GM19328 (cell line): ENCODE measurements at regions not wholly inside any gene's neighbourhood (a gene's known extent, or its start where the extent isn't known, plus 50 kb on each side); places are given as distances from the start of the nearest gene placed in this dataset.

Experiments used
- ATAC-seq: cut with Tn5 transposase; IDR thresholded peaks from one replicate; pipeline ENCODE4 v1.9.1; 2021; ENCODE audit warnings: mild to moderate bottlenecking, moderate library complexity; ENCODE audit not compliant: unreplicated experiment

DNA sequence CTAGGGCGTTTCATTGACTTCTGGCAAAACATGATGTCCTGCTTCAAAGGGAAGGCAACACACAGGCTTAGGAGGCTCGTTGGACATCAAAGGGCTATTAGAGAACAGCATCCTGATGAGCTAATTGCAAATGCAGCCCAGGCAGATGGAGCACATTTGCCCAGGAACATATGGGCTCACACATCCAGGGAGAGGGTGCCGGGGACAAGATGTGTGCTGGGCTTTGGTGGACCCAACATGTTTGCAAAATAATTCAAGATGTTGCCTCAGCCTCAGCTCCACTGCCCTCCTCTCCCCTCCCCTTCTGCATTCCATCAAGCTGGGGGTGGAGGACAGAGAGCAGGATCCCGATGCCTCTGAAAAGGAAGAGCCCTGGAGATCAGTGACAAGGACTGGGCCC lies 217.1 kb upstream of the ZMIZ1 start:
- no peak for ATAC-seq

GRCh38 chr10:78852466-78853240 lies 216.1 kb upstream of the ZMIZ1 start:
- no peak for ATAC-seq

DNA sequence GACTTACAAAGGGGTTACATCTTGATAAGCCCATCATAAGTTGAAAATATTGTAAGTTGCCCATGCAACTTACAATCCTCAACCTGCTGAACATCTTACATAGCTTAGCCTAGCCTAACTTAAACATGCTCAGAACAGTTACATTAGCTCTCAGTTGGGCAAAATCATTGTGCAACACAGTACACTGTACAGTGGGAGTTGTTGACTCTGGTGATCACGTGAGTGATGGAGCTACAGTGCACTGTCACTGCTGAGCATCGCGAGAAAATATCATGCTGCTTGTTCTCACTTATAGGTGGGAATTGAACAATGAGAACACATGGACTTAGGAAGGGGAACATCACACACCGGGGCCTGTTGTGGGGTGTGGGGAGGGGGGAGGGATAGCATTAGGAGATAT lies 214.9 kb upstream of the ZMIZ1 start:
- ATAC-seq = no peak

- ATAC-seq = no peak
These were observed 212.3 kb upstream of the ZMIZ1 start for GRCh38 chr10:78856421-78856820.

- no peak for ATAC-seq
These were observed 211.6 kb upstream of the ZMIZ1 start for GRCh38 chr10:78857193-78857592.

DNA sequence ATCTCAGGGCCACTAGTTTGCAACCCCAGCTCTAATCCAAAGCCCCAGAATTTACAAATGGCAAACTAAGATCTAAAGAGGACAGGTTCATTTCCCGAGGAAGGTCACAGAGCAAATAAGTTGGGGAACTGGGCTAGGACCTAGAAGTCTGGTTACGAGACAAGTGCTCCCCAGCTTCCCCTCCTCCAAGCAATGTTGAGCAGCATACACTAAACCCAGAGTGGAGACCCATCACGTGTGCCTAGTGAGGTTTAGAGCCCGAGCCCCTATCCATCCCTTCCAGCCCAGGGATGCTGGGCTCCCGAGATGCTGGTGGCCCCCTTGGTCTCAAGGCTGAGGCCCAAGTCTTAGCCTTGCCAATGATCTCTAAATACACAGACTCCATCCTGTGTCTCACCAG lies 209.5 kb upstream of the ZMIZ1 start:
- ATAC-seq = no peak

GRCh38 chr10:78859769-78860168 lies 209.0 kb upstream of the ZMIZ1 start:
- ATAC-seq = no peak

DNA sequence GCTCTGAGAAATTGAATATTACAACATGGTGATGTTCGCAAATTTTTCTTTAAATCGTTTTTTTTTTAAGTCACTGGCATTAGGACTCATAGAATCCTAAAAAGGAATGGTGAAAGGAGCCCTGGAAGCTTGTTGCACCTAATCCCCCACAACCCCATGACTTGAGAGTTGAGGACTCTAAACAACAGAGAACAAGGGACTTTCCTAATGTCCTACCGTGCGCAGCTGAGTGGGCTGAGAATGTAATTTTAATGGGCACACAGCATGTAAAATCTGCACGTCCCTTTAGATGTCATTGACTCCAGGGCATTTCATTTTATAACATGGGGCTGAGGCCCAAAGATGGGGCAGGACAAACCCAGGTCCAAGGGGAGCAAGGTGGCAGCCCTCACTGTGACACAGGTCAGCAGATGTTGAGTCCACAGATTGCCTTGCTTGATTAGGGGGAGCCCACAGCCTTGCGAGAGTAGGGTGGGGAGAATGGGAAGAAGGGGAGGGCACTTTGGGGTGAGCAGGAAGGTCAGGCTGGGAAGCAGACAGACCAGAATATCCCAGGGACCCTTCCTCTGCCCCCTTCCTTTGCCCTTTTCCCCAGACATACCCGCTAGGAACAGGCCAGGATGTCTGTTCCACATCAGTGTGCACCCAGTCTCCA lies 208.4 kb upstream of the ZMIZ1 start:
- no peak for ATAC-seq

GRCh38 chr10:78861529-78862327 lies 207.0 kb upstream of the ZMIZ1 start:
- no peak for ATAC-seq

DNA sequence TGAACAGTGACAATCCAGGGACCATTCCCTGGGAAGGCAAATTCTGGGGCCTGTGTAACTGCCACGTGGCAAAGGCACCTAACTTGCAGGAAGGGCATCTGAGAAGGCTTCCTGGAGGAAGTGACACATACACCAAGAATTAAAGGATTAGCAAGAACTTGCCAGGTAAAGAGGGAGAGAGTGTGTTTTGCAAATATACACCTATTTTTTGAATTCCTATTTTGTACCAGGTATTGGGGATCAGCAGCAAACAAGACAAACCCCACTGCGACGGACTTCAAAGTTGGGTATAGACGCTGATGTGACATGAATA lies 206.5 kb upstream of the ZMIZ1 start:
- ATAC-seq = no peak

DNA sequence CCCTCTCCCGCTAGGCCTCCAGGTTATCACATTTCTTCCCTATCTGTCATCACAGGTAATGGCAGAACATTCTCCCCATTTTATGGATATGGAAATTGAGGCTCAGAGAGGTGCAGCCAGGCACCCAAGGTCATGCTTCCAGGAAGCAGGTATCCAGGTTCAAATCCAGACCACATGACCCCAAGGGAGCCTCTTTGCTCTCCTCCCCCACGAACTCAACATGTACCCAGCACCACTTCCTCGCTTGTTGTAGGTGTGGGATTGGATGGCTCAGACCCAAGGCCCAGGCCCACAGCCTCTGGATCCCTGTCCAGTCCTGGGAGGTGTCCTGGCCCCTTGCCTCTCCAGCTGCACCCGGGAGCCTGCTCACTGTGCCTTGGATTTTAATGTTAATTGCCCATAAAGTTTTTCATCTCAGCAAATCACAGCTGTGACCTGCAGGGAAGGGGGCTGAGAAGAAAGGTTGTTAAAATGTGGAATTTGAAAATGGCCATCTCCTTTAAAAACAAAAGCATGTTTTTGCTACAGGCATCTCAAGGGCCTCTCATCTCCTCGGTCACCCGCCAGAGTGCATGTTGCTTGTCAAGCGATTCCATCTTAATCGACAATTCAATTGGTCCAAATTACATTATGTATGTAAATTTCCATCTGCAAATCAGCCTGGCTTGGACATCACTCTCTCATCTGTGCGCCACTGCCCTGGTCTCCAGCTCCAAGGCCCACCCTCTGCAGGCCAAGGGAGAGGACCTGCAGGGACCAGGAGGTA lies 205.4 kb upstream of the ZMIZ1 start:
- no peak for ATAC-seq

- ATAC-seq = no peak
These were observed 204.9 kb upstream of the ZMIZ1 start for GRCh38 chr10:78863906-78864239.

DNA sequence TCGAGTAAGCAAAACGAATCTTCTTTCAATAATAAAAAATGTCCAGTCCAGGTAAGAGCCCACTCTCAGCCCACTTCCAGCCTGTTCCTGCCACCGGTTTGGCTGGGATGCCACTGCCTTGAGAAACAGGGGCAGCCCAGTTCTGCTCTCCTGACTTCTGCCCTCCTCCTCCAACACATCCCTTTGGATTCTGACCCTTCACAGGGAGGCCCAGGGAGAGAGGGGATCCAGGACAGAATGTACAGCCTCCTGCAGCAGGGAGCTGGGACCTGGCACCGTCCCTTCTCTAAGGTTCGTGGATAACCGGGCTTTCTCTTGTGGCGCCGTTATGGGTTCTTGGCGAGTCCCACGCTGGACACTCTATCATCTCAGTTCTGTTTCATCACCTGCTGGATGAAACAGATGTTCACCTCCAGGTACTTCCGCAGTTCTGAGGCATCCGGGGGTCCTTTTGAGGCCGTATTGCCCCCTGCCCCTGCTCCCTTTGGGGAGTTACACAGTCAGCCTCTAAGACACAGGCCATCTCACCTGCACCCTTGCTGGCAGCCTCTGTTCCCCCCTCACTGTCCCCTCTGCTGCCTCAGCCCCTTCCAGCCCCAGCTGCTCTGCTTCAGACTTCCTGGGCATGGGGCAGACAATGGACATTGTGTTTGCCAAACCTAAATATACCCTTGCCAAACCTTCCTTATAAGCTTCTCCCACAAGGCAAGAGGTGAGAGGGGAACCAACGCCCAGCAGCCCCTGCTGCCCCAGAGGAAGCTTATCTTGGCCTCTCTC lies 203.8 kb upstream of the ZMIZ1 start:
- no peak for ATAC-seq

- no peak for ATAC-seq
These were observed 203.3 kb upstream of the ZMIZ1 start for GRCh38 chr10:78865538-78865875.

DNA sequence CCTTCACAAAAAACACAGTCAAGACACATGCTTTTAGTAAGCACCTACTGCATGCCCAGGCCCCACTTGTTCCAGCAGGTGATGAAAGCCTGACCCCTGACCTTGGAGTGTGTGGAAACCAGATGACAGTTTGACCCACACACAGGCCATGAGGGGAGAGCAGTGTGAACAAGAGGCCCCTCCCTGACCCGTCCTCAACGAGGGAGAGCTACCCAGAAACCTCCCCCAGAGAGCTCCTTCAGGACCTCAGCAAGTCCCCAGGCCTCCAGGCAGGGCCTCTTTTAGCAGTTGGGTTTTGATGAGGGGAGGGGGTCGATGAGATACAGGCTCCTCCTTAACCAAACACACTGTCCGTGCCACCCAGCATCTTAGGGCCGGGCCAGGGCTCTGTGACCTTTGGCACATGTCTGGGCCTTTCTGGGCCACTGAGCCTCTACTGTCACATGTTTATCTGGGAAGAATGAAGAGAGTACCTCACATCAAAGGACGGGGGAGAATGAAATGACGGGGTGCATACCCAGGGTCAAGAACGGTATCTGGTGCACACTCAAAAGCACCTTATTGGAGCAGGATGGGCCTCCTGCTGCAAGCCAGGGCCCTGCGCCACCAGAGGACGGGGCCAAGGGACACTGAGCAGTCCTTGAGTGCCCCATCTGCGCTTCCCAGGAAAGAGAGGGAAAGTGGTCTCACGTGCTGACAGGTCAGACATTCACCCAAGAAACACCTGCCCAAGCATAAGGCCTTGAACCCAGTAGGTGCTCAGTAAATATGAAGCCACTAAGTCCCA lies 202.6 kb upstream of the ZMIZ1 start:
- no peak for ATAC-seq

- ATAC-seq = no peak
These were observed 201.8 kb upstream of the ZMIZ1 start for GRCh38 chr10:78866731-78867554.

- ATAC-seq = no peak
These were observed 201.2 kb upstream of the ZMIZ1 start for GRCh38 chr10:78867555-78867939.

GRCh38 chr10:78868048-78868447 lies 200.7 kb upstream of the ZMIZ1 start:
- no peak for ATAC-seq

GRCh38 chr10:78868456-78868855 lies 200.3 kb upstream of the ZMIZ1 start:
- ATAC-seq = no peak
